PC-3 (cell line): ENCODE measurements at regions not wholly inside any gene's neighbourhood (a gene's known extent, or its start where the extent isn't known, plus 50 kb on each side); places are given as distances from the start of the nearest gene placed in this dataset.

ENCODE experiments used
- CTCF ChIP-seq: fragments of 300-600 bp; sonication (generic); conservative IDR thresholded peaks from 2 replicates; pipeline ENCODE4 v1.5.1; 2017; ENCODE audit warnings: antibody characterized with exemption, low read depth, mild to moderate bottlenecking, low read length
- EZH2 ChIP-seq: fragments of 300-600 bp; sonication (generic); IDR thresholded peaks from one replicate; pipeline ENCODE4 v1.6.1; 2017; ENCODE audit warnings: antibody characterized with exemption, mild to moderate bottlenecking, low read length; ENCODE audit not compliant: unreplicated experiment

GRCh38 chr3:30510596-30510995 lies 95.8 kb upstream of the TGFBR2 start:
- no peak for TF ChIP-seq CTCF
- TF ChIP-seq EZH2 = no peak
